ENCODE measurements at regions not wholly inside any gene's neighbourhood (a gene's known extent, or its start where the extent isn't known, plus 50 kb on each side); places are given as distances from the start of the nearest gene placed in this dataset.

DNA sequence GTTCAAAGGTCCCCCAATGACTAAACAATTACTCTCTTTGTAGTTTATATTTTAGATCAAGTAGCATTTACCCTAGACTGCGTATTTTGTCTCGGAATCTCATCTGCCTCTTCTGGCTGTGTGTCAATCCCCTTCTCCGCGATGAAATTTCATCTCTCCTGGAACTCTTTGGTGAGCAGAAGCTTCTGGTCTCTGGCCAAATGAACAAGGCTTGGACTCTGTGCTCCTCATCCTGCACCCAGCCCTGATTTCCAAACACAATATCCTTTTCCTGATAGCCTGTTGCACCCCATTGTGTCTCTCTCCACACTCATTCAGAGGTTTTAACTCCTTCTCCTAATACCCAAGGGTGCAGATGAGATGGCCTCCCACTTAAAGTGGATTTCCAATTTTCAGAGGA, 609.4 kb upstream of the CDH5 start:
- DNase-seq (ENCODE audit: low spot score) (no peak), ATAC-seq (ENCODE audit: low read depth) (no peak)
- Histone ChIP-seq H3K4me3 (ENCODE audit: severe bottlenecking) (no peak overlapping the region), H3K36me3 (ENCODE audit: low read depth) (no peaks in the 10 kb centered on the region), H3K9me3 (ENCODE audit: severe bottlenecking) (no peaks in the 10 kb centered on the region), H3K27ac (ENCODE audit: poor library complexity, severe bottlenecking) (no peak overlapping the region), H3K4me1 (ENCODE audit: insufficient read depth, poor library complexity, severe bottlenecking) (no peaks in the 10 kb centered on the region), H3K27me3 (ENCODE audit: insufficient read depth, poor library complexity, severe bottlenecking) (no peaks in the 10 kb centered on the region)
- TF ChIP-seq, protein P1, sequence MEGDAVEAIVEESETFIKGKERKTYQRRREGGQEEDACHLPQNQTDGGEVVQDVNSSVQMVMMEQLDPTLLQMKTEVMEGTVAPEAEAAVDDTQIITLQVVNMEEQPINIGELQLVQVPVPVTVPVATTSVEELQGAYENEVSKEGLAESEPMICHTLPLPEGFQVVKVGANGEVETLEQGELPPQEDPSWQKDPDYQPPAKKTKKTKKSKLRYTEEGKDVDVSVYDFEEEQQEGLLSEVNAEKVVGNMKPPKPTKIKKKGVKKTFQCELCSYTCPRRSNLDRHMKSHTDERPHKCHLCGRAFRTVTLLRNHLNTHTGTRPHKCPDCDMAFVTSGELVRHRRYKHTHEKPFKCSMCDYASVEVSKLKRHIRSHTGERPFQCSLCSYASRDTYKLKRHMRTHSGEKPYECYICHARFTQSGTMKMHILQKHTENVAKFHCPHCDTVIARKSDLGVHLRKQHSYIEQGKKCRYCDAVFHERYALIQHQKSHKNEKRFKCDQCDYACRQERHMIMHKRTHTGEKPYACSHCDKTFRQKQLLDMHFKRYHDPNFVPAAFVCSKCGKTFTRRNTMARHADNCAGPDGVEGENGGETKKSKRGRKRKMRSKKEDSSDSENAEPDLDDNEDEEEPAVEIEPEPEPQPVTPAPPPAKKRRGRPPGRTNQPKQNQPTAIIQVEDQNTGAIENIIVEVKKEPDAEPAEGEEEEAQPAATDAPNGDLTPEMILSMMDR (IDR thresholded peaks at IDR 0.05; ENCODE audit: poor library complexity, severe bottlenecking) = no peak

DNA sequence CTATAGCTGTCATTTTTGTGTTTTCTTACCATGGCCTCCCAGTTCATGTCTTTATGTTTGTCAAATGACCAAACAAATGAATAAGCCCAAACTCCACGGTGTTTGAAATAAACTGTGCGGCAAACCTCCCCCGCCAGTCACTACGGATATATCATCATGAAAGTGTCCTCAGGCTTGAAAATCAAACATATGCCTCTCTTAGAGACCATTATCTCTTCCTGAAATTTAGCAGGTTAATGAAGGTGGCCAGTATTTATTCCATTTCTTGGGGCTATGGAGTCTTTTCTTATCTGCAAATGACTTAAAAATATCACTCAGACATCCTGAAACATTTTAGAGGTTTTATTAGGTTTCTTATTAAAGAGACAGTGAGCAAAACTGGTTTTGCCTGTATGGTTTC, 610.3 kb upstream of the CDH5 start:
- TF ChIP-seq, protein P1 (IDR thresholded peaks at IDR 0.05; ENCODE audit: poor library complexity, severe bottlenecking) = no peak
- no peak for ATAC-seq (ENCODE audit: low read depth)
- no peaks in the 10 kb centered on the region for H3K27me3 ChIP-seq (ENCODE audit: insufficient read depth, poor library complexity, severe bottlenecking)
- H3K9me3 ChIP-seq (ENCODE audit: severe bottlenecking) = no peaks in the 10 kb centered on the region
- no peak for DNase-seq (ENCODE audit: low spot score)
- no peaks in the 10 kb centered on the region for H3K4me1 ChIP-seq (ENCODE audit: insufficient read depth, poor library complexity, severe bottlenecking)
- H3K36me3 ChIP-seq (ENCODE audit: low read depth) = no peaks in the 10 kb centered on the region
- no peak overlapping the region for H3K4me3 ChIP-seq (ENCODE audit: severe bottlenecking)
- no peak overlapping the region for H3K27ac ChIP-seq (ENCODE audit: poor library complexity, severe bottlenecking)

DNA sequence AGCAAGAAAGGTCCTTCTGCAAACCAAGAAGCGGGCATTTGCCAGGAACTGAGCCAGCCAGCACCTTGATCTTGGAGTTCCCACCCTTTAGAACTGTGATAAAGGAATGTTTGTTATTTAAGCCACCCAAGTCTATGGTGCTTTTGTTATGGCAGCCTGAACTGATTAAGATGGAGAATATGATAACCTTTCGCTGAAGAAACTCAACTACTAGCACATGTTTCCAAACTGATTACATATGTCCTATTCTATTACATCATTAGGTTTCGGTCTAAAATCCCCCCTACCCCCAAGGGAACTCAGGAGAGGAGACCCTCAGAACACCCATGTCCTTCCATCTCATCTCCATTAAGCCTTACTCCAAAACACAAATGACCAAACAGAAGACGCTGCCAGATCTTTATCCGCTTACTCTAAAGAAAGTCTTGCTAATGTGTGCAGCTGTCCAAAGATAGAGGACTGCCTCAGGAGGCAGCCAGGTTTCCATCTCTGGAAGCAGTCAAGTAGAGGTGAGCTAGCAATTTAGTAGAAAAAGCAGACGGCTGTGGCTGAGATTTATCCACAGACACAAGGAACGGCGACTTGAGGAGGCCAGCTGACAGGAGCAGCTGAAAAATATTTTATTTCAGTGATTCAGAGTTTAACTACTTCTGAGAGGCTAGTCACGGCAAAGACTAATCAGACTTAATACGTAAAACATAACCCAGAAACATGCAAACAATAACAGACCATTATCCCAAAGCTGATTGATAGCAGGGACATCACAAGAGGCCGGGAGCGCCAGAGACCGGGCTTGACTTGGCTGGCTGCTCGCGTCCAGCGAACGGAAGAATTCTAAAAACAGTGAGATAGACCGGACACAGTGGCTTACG, 611.4 kb upstream of the CDH5 start:
- Histone ChIP-seq H3K4me3 (ENCODE audit: severe bottlenecking) (no peak overlapping the region), H3K27ac (ENCODE audit: poor library complexity, severe bottlenecking) (no peak overlapping the region), H3K27me3 (ENCODE audit: insufficient read depth, poor library complexity, severe bottlenecking) (no peaks in the 10 kb centered on the region), H3K4me1 (ENCODE audit: insufficient read depth, poor library complexity, severe bottlenecking) (no peaks in the 10 kb centered on the region), H3K9me3 (ENCODE audit: severe bottlenecking) (no peaks in the 10 kb centered on the region), H3K36me3 (ENCODE audit: low read depth) (no peaks in the 10 kb centered on the region)
- no peak for ATAC-seq (ENCODE audit: low read depth)
- TF ChIP-seq, protein P1 (IDR thresholded peaks at IDR 0.05; ENCODE audit: poor library complexity, severe bottlenecking) = no peak
- no peak for DNase-seq (ENCODE audit: low spot score)

DNA sequence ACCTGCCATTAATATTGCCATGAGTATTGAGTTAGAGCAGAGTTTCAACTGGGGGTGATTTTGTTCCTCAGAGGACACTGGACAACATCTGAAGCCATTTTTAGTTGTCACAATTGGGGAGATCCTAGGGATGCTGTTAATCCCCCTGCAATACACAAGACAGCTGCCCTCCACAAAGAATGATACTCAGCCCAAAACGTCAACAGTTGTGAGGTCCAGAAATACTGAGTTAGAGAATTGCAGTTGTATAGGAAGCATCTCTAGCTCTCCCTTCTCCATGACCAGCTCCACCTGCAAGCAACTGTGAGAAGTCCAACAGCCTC, 614.0 kb upstream of the CDH5 start:
- no peaks in the 10 kb centered on the region for H3K36me3 ChIP-seq (ENCODE audit: low read depth)
- no peak for DNase-seq (ENCODE audit: low spot score)
- no peak for ATAC-seq (ENCODE audit: low read depth)
- H3K4me1 ChIP-seq (ENCODE audit: insufficient read depth, poor library complexity, severe bottlenecking) = no peaks in the 10 kb centered on the region
- H3K27ac ChIP-seq (ENCODE audit: poor library complexity, severe bottlenecking) = no peak overlapping the region
- no peaks in the 10 kb centered on the region for H3K27me3 ChIP-seq (ENCODE audit: insufficient read depth, poor library complexity, severe bottlenecking)
- TF ChIP-seq, protein P1 (IDR thresholded peaks at IDR 0.05; ENCODE audit: poor library complexity, severe bottlenecking) = no peak
- H3K9me3 ChIP-seq (ENCODE audit: severe bottlenecking) = no peaks in the 10 kb centered on the region
- no peak overlapping the region for H3K4me3 ChIP-seq (ENCODE audit: severe bottlenecking)
